NCI-H2196 (cell line): ENCODE measurements at regions not wholly inside any gene's neighbourhood (a gene's known extent, or its start where the extent isn't known, plus 50 kb on each side); places are given as distances from the start of the nearest gene placed in this dataset.

ENCODE experiments used
- DNase-seq: peaks from one replicate; lab custom pipeline; 2025; ENCODE audit not compliant: unreplicated experiment; lab: John Stamatoyannopoulos, UW

- no peak for DNase-seq
Measured at GRCh38 chr5:82622205-82622604, 344.1 kb upstream of the RPS23 start.

GRCh38 chr5:82620957-82621600 lies 342.9 kb upstream of the RPS23 start:
- no peak for DNase-seq

DNA sequence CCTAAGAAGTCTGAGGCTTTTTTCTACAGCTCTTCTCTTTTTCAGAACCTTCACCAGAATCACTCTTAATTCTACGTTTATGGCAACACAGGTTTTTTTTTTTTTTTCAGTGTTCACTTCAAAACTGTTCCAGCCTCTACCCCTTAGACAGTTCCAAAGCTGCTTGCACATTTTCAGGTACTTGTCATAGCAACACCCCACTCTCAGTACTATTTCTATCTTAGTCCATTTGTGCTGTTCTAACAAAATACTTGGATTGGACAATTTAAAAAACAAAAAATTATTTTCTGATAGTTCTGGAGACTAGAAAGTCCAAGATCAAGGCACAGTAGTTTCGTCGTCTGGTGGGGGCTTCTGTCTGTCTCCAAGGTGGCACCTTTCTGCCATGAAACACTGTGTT lies 340.9 kb upstream of the RPS23 start:
- DNase-seq: no peak

DNA sequence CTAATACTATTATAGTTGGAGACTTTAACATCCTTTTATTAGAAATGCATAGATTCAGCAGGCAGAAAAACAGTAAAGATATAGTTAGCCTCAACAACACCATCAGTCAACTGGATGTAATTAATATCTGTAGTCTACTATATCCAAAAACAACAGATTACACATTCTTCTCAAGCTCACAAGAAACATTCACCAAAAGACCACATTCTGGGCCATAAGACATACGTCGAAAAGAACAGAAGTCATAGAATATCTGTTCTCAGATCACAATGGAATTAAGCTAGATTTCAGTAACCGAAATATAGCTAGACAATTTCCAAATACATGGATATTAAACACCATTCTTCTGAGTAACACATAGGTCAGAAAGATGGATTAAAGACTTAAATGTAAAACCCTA lies 336.6 kb upstream of the RPS23 start:
- no peak for DNase-seq

GRCh38 chr5:82613891-82614290 lies 335.7 kb upstream of the RPS23 start:
- DNase-seq: no peak

- no peak for DNase-seq
Measured at GRCh38 chr5:82610686-82611085, 332.5 kb upstream of the RPS23 start.

DNA sequence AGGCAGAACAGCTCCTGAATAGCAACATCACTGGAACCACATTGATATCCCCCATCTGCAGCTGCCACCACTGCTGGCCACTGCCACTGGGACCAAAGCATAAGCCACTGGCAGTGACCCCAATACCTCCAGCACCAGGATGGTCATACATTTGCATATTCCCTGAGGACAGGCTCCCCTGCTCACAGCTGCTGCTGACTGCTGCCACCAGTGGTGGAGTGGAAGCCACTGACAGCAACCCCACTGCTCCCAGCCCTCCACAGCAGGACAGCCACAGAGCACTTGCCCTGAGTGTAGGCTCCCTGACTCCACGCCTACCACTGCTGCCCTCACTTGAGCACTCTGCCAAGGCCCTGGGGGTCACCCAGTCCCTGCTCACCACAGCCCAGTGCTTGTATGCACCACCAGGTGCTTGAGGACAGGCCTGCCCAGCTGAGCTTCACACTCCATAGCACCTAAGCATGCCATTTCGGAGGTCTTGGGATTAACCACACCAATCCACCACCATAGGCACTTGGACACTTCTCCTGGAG lies 327.4 kb upstream of the RPS23 start:
- DNase-seq: no peak

DNA sequence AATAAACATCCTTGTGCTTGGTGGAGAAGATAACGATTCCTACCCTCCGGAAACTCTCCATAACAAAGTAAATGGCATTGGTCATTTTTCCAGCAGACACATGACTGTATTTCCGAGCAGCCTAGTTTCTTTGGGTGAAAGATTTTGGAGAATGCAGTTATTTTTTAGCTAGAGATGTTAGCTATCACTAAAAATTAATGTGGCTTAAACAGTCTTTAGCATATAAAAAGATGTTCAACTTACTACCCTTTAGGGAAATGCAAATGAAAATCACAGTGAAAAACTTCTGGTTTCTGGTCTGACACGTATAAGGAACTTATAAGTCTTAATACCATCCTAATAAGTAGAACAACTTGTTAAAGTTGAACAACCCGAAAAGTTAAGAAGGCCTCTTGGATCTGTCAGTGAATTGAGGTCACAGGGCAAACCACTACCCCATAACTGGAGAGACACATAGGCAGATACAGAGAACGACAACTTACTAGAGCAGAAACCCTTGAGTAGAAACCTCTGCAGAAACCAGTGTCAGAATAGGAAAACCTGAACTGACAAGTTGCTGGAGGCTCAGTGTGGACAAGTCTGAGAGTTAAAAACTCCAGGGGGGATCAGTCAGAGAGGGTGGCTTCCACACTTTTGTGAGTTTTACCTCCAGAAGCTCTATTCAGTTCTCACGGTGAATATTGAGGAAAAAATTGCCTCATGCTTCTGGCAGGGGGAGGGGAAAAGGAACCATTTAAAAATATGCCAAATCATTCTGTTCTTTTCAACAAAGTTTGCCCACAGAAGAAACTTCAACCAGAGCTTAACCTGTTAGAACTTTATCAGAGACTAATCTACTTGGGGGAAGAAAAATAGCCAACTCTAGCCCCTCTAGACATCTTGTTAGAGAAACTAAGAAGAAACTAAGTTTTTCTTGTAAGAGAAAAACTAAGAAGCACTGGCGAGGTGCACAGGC lies 325.2 kb upstream of the RPS23 start:
- DNase-seq: no peak

GRCh38 chr5:82601861-82602260 lies 323.7 kb upstream of the RPS23 start:
- DNase-seq: no peak

DNA sequence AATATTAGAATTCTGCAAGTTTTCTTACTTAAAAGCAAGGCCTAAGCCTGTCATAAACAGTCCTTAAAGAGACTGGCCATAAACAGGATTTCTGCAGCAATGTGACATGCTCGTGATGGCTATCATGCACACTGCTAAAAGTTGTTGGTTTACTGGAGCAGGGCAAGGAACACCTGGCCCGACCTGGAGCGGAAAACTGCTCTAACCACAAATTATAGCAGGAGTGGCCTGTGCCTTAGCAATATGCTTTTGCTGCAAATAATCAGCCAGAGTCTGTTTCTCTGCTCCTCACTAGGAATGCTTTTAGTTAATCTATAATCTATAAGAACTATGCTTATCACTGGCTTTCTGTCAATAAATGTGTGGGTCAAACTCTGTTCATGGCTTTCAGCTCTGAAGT lies 322.9 kb upstream of the RPS23 start:
- no peak for DNase-seq

DNA sequence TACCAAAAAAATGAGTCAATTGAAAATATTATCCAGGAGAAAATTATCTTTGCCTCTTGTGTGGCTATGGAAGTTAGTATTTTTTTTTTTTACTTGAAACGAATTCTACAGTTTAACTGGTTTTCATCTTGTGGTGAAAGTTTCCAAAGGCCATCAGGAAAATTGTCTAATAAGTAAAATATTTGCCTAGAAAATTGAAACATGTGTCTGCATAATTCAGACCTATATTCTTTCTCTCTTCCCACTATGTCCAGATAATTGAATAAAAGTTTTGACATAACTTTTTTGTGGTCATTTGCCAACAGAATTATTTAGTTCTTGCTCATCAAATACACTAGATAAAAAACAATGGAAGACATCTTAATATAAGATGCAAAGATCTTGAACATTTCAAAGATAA lies 321.5 kb upstream of the RPS23 start:
- DNase-seq: no peak

DNA sequence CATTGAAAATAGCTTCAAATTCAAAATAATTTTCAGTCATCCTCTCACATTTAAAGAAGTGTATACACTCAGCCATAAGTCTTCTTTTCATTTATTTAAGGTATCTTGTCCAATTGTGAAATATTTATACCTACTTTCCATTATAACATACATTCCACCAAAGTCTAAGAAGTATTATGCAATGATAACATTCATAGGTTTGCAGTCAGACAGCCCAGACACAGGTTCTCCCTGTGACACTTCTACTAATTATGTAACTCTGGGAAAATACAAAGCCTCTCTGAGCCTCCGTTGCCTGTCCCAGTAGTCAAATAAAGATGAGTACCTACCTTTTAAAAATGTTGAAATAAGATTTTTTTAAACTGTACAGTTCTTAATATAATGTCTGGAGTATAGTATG lies 320.9 kb upstream of the RPS23 start:
- no peak for DNase-seq

- no peak for DNase-seq
Measured at GRCh38 chr5:82597437-82597836, 319.3 kb upstream of the RPS23 start.

- no peak for DNase-seq
Measured at GRCh38 chr5:82596451-82596850, 318.3 kb upstream of the RPS23 start.

- no peak for DNase-seq
Measured at GRCh38 chr5:82595113-82595512, 317.0 kb upstream of the RPS23 start.

DNA sequence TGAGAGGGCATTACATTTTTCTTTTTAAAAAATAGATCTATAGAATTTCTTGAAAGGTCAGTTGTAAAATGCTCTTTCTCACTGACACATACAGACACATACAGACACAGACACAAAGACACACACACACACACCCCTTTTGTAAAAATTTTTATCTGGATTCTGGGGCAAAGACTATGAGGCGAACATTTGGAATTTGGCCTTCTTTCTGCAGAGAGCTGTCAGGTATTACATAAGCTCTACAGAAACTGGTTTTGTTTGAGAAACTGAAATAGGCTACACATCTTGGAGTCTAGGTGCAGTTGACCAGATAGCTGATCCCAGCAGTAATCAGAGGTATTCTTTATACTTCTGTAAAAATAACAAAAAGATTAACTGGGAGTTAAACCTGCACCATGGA lies 315.9 kb upstream of the RPS23 start:
- no peak for DNase-seq

GRCh38 chr5:82593481-82593880 lies 315.3 kb upstream of the RPS23 start:
- no peak for DNase-seq

GRCh38 chr5:82591021-82591515 lies 312.9 kb upstream of the RPS23 start:
- DNase-seq: no peak

DNA sequence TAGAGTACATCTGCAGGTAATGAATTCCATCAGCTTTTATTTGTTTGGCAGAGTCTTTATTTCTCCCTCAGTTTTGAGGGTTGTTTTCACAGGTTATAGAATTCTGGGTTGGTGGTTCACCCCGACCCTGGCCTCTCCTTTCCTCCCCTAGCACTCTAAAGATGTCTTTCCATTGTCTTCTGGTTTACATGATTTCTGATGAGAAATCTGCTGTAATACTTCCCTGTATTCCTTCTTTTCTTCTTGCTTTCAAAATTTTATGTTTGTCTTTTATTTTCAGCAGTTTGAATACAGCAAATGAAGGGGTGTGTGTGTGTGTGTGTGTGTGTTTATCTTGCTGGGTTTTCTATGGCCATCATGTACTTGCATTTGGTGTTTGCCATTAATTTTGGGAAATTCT lies 312.0 kb upstream of the RPS23 start:
- DNase-seq: no peak

GRCh38 chr5:82586661-82587310 lies 308.6 kb upstream of the RPS23 start:
- DNase-seq: no peak

DNA sequence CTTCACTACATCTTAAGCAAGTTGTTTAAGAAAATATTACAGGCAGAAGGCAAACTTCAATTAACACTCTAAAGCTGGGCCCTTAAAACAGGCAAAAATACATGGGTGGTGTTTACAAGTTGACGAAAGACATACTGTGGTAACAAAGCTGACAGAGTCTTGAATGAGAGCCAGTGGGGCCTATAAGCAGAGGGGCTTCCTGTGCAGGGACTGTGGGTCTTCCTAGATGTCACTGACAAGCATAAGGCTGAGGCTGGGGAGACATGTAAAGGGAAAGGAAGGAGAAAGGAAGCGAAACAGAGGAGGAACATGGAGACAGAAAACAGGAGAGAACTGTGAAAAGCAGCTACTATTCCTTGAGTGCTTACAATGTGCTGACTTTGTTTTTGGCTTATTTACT lies 308.0 kb upstream of the RPS23 start:
- DNase-seq: no peak

- DNase-seq: no peak
Measured at GRCh38 chr5:82584631-82585030, 306.5 kb upstream of the RPS23 start.
